Psoas muscle (tissue), 7 donors: ENCODE measurements at regions not wholly inside any gene's neighbourhood (a gene's known extent, or its start where the extent isn't known, plus 50 kb on each side); places are given as distances from the start of the nearest gene placed in this dataset.
"Not testable (repeated sequence)": the region's sequence is repeated elsewhere in the genome, so short reads cannot be mapped to it uniquely, and the experiment has no call there.

Experiments used
- ATAC-seq, 4 donors: fragments of 200-7000 bp; cut with Tn5 transposase; one replicate each; pipeline ENCODE4 v1.9.1; 2020; ENCODE audit warnings: moderate library complexity in 3 of 4, mild to moderate bottlenecking in 2 of 4
- DNase-seq, 2 donors: peaks; one replicate each; pipeline ENCODE4 v3.0.0-alpha.2; 2020
- H3K27ac ChIP-seq: fragments of 200-600 bp; one replicate; pipeline ENCODE4 v1.8.0; 2022
- H3K27me3 ChIP-seq, 3 donors: fragments of 200-600 bp in 1 of 3; one replicate each; pipeline versions ENCODE4 v1.6.1 to v1.8.0; 2013 to 2022; ENCODE audit warnings: low read length in 2 of 3, mild to moderate bottlenecking in 2 of 3, moderate library complexity in 1 of 3; ENCODE audit not compliant: insufficient read depth in 3 of 3
- H3K36me3 ChIP-seq, 2 donors: fragments of 200-600 bp in 1 of 2; one replicate each; pipeline versions ENCODE4 v1.6.1 to v1.8.0; 2013 to 2022; ENCODE audit warnings: low read depth in 1 of 2, mild to moderate bottlenecking in 1 of 2, moderate library complexity in 1 of 2; ENCODE audit not compliant: insufficient read depth in 1 of 2
- H3K4me1 ChIP-seq: fragments of 200-600 bp; one replicate; pipeline ENCODE4 v1.8.0; 2022
- H3K4me3 ChIP-seq: fragments of 200-600 bp; one replicate; pipeline ENCODE4 v1.8.0; 2022; ENCODE audit warnings: mild to moderate bottlenecking
- H3K9me3 ChIP-seq: fragments of 200-600 bp; one replicate; pipeline ENCODE4 v1.8.0; 2022
- CTCF ChIP-seq: fragments of 200-600 bp; IDR thresholded peaks from one replicate; pipeline ENCODE4 v1.8.0; 2022; ENCODE audit warnings: antibody characterized with exemption
- WGBS, 3 donors: extraction: QIAGEN DNeasy Blood & Tissue Kit; methylation state at CpG; one replicate each; pipeline versions ENCODE4 v1.1.6 to v1.1.7; 2013; 5-methylcytosine and 5-hydroxymethylcytosine counted together
- intact Hi-C, 2 donors: fragments of 100-400 bp; cut with DNase I; formaldehyde crosslinking; loops; one replicate each; pipeline versions ENCODE4 v1.11.0 to v1.14.2; 2022
- donor health status: healthy with polysubstance abuse.
- donor health status: DM: no; HTN: no; CAD: no; lungs with moderate emphysema.
- donor health status: Bipolar disorder and iron deficiency.
- donor health status: healthy.
- donor health status: DM: yes; HTN: yes; CAD: no.
- donor health status: DM: no; HTN: no; CAD: no.
- donor health status: DM: yes; HTN: yes; CAD: no.

DNA sequence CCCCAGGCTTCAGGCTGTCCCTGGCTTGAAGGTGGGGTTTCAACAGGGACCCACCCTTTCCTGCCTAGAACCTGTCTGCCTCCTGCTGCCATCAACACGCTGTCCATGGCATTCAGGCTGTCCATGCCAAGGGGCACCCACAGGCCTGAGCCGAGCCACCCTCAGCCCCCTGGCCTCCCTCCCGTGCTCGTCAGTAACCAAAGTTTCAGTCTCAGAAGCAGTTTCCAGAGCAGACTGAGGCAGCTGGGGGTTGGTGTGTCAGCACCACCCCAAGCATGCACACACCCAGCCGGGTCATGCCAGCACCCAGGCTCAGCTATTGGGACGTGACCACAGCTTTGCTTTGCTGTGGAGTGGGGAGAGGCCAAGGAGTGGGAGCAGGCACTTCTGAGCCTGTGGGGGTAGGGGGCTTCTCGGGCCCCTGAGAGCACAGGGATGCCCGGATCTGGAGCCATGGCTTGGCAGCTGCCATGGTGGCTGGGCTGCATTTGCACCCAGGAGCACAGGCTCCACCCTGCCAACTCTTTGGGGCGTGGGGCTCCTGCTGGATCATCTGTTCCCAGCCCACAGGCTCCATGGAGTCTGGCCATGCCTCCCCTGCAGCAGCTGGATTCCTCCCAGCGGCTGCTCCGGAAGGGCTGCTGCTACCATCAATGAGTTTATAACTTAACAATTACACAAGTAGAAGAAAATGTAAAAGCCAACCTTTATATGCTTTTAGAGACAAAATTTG lies 314.5 kb upstream of the SEMA3C start:
- WGBS, 3 donors = 65 to 78% (median 67%) methylated on average over 11 of the region's 11 CpGs
- Histone ChIP-seq H3K36me3 (no peaks in the 10 kb centered on the region), H3K4me1 (no peaks in the 10 kb centered on the region), H3K27me3 (no peaks in the 10 kb centered on the region), H3K27ac (no peak overlapping the region), H3K4me3 (no peak overlapping the region), H3K9me3 (no peaks in the 10 kb centered on the region)
- DNase-seq (no peak), ATAC-seq (no peak)
- intact Hi-C loops = no loop called here
- TF ChIP-seq CTCF = no peak

- Histone ChIP-seq H3K27me3 (no peaks in the 10 kb centered on the region), H3K4me1 (no peaks in the 10 kb centered on the region), H3K27ac (no peak overlapping the region), H3K9me3 (no peaks in the 10 kb centered on the region), H3K4me3 (no peak overlapping the region), H3K36me3 (no peaks in the 10 kb centered on the region)
- peak; percentile 27 to 88 (median 59) for ATAC-seq
- 26 to 43% (median 34%) methylated on average over 8 of the region's 8 CpGs for WGBS, 3 donors
- no peak for TF ChIP-seq CTCF
- DNase-seq = peak; percentile 12 to 53
- intact Hi-C loops = no loop called here
Observed at GRCh38 chr7:81232084-81232799, 313.4 kb upstream of the SEMA3C start.

DNA sequence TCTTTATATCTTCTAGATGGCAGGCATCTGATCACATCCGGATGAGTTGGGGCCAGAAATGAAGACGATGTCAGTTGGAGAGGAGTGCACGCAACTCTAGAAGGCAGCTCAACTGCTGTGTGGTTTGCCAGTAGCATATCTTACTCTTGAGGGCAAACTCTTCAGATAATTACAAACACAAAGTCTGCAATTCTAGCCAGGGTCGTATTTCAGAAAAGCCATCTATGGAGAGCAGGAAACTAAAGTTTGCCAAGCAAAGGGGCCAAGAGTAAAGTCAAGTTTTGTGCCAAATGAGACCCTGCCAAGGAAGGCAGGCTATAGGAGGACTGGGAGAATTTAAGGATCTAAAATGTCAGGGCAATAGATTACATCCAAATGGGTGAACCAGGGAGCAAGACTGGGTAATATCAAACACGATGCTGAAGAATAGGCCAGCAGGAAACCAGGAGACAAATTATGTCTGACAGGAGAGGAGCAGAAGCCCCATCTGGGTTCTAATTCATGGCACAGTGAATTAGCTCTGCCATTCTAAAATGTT lies 312.5 kb upstream of the SEMA3C start:
- intact Hi-C loops = no loop called here
- H3K4me3 ChIP-seq = no peak overlapping the region
- 19 to 33% (median 19%) methylated on average over 5 of the region's 5 CpGs for WGBS, 3 donors
- no peaks in the 10 kb centered on the region for H3K36me3 ChIP-seq
- no peak for ATAC-seq
- H3K4me1 ChIP-seq = no peaks in the 10 kb centered on the region
- no peaks in the 10 kb centered on the region for H3K27me3 ChIP-seq
- no peak overlapping the region for H3K27ac ChIP-seq
- no peaks in the 10 kb centered on the region for H3K9me3 ChIP-seq
- DNase-seq = no peak
- no peak for TF ChIP-seq CTCF

GRCh38 chr7:81226234-81226633 lies 307.4 kb upstream of the SEMA3C start:
- H3K36me3 ChIP-seq = no peaks in the 10 kb centered on the region
- no peaks in the 10 kb centered on the region for H3K9me3 ChIP-seq
- intact Hi-C loops = no loop called here
- DNase-seq (no peak), ATAC-seq (no peak)
- no peaks in the 10 kb centered on the region for H3K4me1 ChIP-seq
- H3K4me3 ChIP-seq = no peak overlapping the region
- 96 to 98% (median 97%) methylated on average over 3 of the region's 3 CpGs for WGBS, 3 donors
- no peaks in the 10 kb centered on the region for H3K27me3 ChIP-seq
- H3K27ac ChIP-seq = no peak overlapping the region
- TF ChIP-seq CTCF = no peak

DNA sequence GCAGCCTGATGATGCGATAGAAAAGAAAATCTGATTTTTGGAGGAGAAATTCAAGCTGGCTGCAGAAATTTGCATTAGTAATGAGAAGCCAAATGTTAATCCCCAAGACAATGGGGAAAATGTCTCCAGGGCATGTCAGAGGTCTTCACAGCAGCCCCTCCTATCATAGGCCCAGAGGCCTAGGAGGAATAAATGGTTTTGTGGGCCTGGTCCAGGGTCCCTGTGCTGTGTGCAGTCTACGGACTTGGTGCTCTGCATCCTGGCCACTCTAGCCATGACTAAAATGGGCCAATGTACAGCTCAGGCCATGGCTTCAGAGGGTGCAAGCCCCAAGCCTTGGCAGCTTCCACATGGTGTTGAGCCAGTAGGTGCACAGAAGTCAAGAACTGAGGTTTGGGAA lies 303.8 kb upstream of the SEMA3C start:
- intact Hi-C loops, ATAC-seq: not testable (repeated sequence)
- WGBS, 3 donors = 95 to 98% (median 95%) methylated on average over 2 of the region's 2 CpGs

More for the DNA sequence above, 303.8 kb upstream of the SEMA3C start:
- not testable (repeated sequence) for H3K4me1 ChIP-seq, H3K27me3 ChIP-seq, DNase-seq, H3K9me3 ChIP-seq, H3K4me3 ChIP-seq, H3K27ac ChIP-seq, H3K36me3 ChIP-seq
